Endothelial cell of umbilical vein (primary cell): ENCODE measurements at regions not wholly inside any gene's neighbourhood (a gene's known extent, or its start where the extent isn't known, plus 50 kb on each side); places are given as distances from the start of the nearest gene placed in this dataset.

ENCODE experiments used
- EZH2 ChIP-seq: IDR thresholded peaks from 2 replicates; pipeline ENCODE4 v1.6.1; 2012; ENCODE audit warnings: borderline replicate concordance, low read depth, mild to moderate bottlenecking, moderate library complexity, low read length, inconsistent platforms; ENCODE audit not compliant: severe bottlenecking
- FOS ChIP-seq: IDR thresholded peaks from 2 replicates; pipeline ENCODE4 v1.6.1; 2011; ENCODE audit warnings: mild to moderate bottlenecking, low read length, moderate library complexity, borderline replicate concordance; ENCODE audit not compliant: insufficient read depth
- GATA2 ChIP-seq: IDR thresholded peaks from 2 replicates; pipeline ENCODE4 v1.7.0; 2011; ENCODE audit warnings: low read depth, mild to moderate bottlenecking, moderate library complexity, mixed read lengths, low read length; ENCODE audit not compliant: insufficient read length, insufficient read depth
- POLR2A ChIP-seq: IDR thresholded peaks from 2 replicates; pipeline ENCODE4 v1.6.1; 2012; ENCODE audit warnings: low read depth, mild to moderate bottlenecking, control low read depth, low read length
- POLR2AphosphoS5 ChIP-seq: IDR thresholded peaks from 2 replicates; pipeline ENCODE4 v1.6.1; 2012; ENCODE audit warnings: low read depth, mild to moderate bottlenecking, control low read depth, low read length, moderate library complexity; ENCODE audit not compliant: insufficient read depth
- TF ChIP-seq, protein P1 (sequence below), 2 donors: IDR thresholded peaks; 1 replicate in 1 of 2; 2 replicates in 1 of 2; pipeline ENCODE4 v1.5.1; 2011; ENCODE audit warnings: low read length in 2 of 2, mild to moderate bottlenecking in 2 of 2, moderate library complexity in 2 of 2, control low read depth in 1 of 2, inconsistent platforms in 1 of 2, low read depth in 1 of 2; ENCODE audit not compliant: insufficient read depth in 1 of 2; ENCODE audit errors: extremely low read depth in 1 of 2
- TF ChIP-seq, protein P2 (sequence below): IDR thresholded peaks from 2 replicates; pipeline ENCODE4 v1.6.1; 2011; ENCODE audit not compliant: insufficient read depth, insufficient read length

DNA sequence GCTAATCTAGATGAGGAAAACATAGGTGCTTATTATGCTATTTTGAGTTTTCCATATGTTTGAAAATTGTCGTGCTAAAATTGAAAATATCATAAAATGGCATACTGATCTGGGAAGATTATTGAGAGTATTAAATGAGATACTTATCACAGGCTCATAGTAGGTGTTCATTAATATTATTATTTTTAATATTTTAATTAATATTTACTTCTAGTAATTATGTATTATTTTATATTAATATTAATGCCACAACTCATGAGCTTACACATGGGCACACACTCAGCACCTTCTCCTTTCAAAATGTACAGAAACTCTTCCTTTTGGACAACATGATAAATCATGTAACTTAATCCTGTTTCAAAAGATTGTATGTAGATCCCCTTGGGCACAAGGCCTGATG, 223.6 kb downstream of the RAB28 start:
- TF ChIP-seq POLR2A (no peak), EZH2 (no peak), POLR2AphosphoS5 (no peak), FOS (no peak), GATA2 (no peak)
- TF ChIP-seq, protein P1, sequence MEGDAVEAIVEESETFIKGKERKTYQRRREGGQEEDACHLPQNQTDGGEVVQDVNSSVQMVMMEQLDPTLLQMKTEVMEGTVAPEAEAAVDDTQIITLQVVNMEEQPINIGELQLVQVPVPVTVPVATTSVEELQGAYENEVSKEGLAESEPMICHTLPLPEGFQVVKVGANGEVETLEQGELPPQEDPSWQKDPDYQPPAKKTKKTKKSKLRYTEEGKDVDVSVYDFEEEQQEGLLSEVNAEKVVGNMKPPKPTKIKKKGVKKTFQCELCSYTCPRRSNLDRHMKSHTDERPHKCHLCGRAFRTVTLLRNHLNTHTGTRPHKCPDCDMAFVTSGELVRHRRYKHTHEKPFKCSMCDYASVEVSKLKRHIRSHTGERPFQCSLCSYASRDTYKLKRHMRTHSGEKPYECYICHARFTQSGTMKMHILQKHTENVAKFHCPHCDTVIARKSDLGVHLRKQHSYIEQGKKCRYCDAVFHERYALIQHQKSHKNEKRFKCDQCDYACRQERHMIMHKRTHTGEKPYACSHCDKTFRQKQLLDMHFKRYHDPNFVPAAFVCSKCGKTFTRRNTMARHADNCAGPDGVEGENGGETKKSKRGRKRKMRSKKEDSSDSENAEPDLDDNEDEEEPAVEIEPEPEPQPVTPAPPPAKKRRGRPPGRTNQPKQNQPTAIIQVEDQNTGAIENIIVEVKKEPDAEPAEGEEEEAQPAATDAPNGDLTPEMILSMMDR (IDR thresholded peaks at IDR 0.05; ENCODE audit: extremely low read depth in 1 of 2, insufficient read depth in 1 of 2, low read depth in 1 of 2, low read length in 2 of 2) = no peak
- TF ChIP-seq, protein P2, sequence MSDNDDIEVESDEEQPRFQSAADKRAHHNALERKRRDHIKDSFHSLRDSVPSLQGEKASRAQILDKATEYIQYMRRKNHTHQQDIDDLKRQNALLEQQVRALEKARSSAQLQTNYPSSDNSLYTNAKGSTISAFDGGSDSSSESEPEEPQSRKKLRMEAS = no peak
